Neural progenitor cell (in vitro differentiated cells): ENCODE measurements at regions not wholly inside any gene's neighbourhood (a gene's known extent, or its start where the extent isn't known, plus 50 kb on each side); places are given as distances from the start of the nearest gene placed in this dataset.

Experiments used
- EZH2 ChIP-seq: fragments of 200-600 bp; sonication (generic); IDR thresholded peaks from 2 replicates; pipeline ENCODE4 v1.6.1; 2017; ENCODE audit warnings: antibody characterized with exemption, mild to moderate bottlenecking, moderate library complexity
- EZH2phosphoT487 ChIP-seq: fragments of 200-600 bp; sonication (generic); IDR thresholded peaks from 2 replicates; pipeline ENCODE4 v1.6.1; 2017; ENCODE audit warnings: antibody characterized with exemption
- TF ChIP-seq, protein P1 (sequence below): fragments of 200-600 bp; sonication (generic); IDR thresholded peaks from 2 replicates; pipeline ENCODE4 v1.5.1; 2017; ENCODE audit warnings: antibody characterized with exemption, mild to moderate bottlenecking

DNA sequence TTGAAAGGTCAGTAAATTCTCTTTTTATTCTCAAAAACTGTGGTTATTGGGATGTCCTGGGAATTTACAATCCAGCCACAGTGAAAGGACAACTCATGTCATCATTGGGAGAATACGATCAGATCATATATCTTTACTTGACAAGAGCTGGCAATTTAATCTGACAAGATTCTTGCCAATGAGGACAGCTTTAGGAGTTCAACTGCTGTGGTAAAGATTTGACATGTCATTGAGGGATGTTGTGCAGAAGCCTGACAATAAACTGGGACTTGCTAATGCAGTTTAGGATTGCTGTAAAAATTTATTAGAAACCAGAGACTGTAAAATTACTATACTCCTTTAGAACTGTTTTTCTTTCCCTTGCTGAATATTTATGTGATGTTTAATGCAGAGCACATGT, 1131.0 kb downstream of the MAT2B start:
- TF ChIP-seq, protein P1, sequence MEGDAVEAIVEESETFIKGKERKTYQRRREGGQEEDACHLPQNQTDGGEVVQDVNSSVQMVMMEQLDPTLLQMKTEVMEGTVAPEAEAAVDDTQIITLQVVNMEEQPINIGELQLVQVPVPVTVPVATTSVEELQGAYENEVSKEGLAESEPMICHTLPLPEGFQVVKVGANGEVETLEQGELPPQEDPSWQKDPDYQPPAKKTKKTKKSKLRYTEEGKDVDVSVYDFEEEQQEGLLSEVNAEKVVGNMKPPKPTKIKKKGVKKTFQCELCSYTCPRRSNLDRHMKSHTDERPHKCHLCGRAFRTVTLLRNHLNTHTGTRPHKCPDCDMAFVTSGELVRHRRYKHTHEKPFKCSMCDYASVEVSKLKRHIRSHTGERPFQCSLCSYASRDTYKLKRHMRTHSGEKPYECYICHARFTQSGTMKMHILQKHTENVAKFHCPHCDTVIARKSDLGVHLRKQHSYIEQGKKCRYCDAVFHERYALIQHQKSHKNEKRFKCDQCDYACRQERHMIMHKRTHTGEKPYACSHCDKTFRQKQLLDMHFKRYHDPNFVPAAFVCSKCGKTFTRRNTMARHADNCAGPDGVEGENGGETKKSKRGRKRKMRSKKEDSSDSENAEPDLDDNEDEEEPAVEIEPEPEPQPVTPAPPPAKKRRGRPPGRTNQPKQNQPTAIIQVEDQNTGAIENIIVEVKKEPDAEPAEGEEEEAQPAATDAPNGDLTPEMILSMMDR = no peak
- TF ChIP-seq EZH2phosphoT487 = no peak
- no peak for TF ChIP-seq EZH2
